ENCODE measurements at regions not wholly inside any gene's neighbourhood (a gene's known extent, or its start where the extent isn't known, plus 50 kb on each side); places are given as distances from the start of the nearest gene placed in this dataset.
"Not testable (repeated sequence)": the region's sequence is repeated elsewhere in the genome, so short reads cannot be mapped to it uniquely, and the experiment has no call there.

DNA sequence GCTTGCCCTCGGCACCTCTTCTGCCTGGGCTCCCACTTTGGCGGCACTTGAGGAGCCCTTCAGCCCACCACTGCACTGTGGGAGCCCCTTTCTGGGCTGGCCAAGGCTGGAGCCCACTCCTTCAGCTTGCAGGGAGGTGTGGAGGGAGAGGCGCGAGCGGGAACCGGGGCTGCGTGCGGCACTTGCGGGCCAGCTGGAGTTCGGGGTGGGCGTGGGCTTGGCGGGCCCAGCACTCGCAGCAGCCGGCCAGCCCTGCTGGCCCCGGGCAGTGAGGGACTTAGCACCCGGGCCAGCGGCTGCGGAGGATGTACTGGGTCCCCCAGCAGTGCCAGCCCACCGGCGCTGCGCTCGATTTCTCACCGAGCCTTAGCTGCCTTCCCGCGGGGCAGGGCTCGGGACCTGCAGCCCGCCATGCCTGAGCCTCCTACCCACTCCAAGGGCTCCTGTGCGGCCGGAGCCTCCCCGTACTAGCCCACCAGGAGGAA, 699.1 kb downstream of the C12orf50 start:
- TF ChIP-seq POU2F2 (IDR thresholded peaks at IDR 0.05; ENCODE audit: low read depth, low read length); POLR2AphosphoS5 (IDR thresholded peaks at IDR 0.05; ENCODE audit: low read depth, low read length); PAX5 (IDR thresholded peaks at IDR 0.05; ENCODE audit: insufficient read depth, low read length, severe bottlenecking): not testable (repeated sequence)

All from GM12891 (cell line).